K562 (cell line): ENCODE measurements at regions not wholly inside any gene's neighbourhood (a gene's known extent, or its start where the extent isn't known, plus 50 kb on each side); places are given as distances from the start of the nearest gene placed in this dataset.

ENCODE experiments used
- E2F6 ChIP-seq, 2 experiments: IDR thresholded peaks; 2 replicates each; pipeline ENCODE4 v1.6.1; 2011; ENCODE audit warnings: borderline replicate concordance in 1 of 2, control low read depth in 1 of 2, low read depth in 1 of 2, low read length in 1 of 2, mild to moderate bottlenecking in 1 of 2, mixed read lengths in 1 of 2, moderate library complexity in 1 of 2; ENCODE audit not compliant: insufficient read depth in 1 of 2, insufficient read length in 1 of 2, poor library complexity in 1 of 2, severe bottlenecking in 1 of 2; ENCODE audit errors: extremely low read depth in 1 of 2
- FIP1L1 ChIP-seq: fragments of 200-400 bp; formaldehyde crosslinking; IDR thresholded peaks from 2 replicates; pipeline ENCODE4 v1.6.1; 2018; ENCODE audit warnings: mild to moderate bottlenecking, low read depth, low read length; ENCODE audit not compliant: poor library complexity, severe bottlenecking
- FOXJ3 ChIP-seq: sonication (generic); formaldehyde crosslinking; IDR thresholded peaks from 2 replicates; pipeline ENCODE4 v1.4.0; 2020; ENCODE audit warnings: mild to moderate bottlenecking, missing genetic modification reagents
- NR0B1 ChIP-seq: fragments of 450-650 bp; IDR thresholded peaks from one replicate; pipeline ENCODE4 v1.6.1; 2018; ENCODE audit warnings: mild to moderate bottlenecking, moderate library complexity; ENCODE audit not compliant: partially characterized antibody
- PRDM10 ChIP-seq: fragments of 450-650 bp; IDR thresholded peaks from 2 replicates; pipeline ENCODE4 v1.6.1; 2018; ENCODE audit not compliant: partially characterized antibody
- RBM15 ChIP-seq: fragments of 200-400 bp; formaldehyde crosslinking; IDR thresholded peaks from 2 replicates; pipeline ENCODE4 v1.6.1; 2018; ENCODE audit warnings: mild to moderate bottlenecking, low read length, moderate library complexity; ENCODE audit not compliant: insufficient read depth
- ZNF134 ChIP-seq: fragments of 250-450 bp; sonication (Bioruptor Pico); conservative IDR thresholded peaks from 2 replicates; pipeline ENCODE4 v1.4.0; 2020
- ZNF217 ChIP-seq: sonication (generic); formaldehyde crosslinking; IDR thresholded peaks from 2 replicates; pipeline ENCODE4 v1.8.0; 2022; ENCODE audit warnings: mild to moderate bottlenecking, missing genetic modification reagents

GRCh38 chr10:57993302-57993701, 274.4 kb downstream of the IPMK start (continued):
- TF ChIP-seq E2F6 (IDR thresholded peaks at IDR 0.05; ENCODE audit: borderline replicate concordance in 1 of 2, extremely low read depth in 1 of 2, insufficient read depth in 1 of 2, insufficient read length in 1 of 2, low read depth in 1 of 2, low read length in 1 of 2, poor library complexity in 1 of 2, severe bottlenecking in 1 of 2) (no peak), FOXJ3 (CRISPR knock-in tag) (no peak), FIP1L1 (no peak), PRDM10 (no peak), ZNF134 (CRISPR knock-in tag) (no peak), ZNF217 (CRISPR knock-in tag) (no peak), NR0B1 (no peak), RBM15 (no peak)
